ENCODE measurements at regions not wholly inside any gene's neighbourhood (a gene's known extent, or its start where the extent isn't known, plus 50 kb on each side); places are given as distances from the start of the nearest gene placed in this dataset.

- TF ChIP-seq TAF1 (IDR thresholded peaks at IDR 0.05; ENCODE audit: borderline replicate concordance, insufficient read depth, low read length) = no peak
- TF ChIP-seq FOXP2 (optimal IDR thresholded peaks at IDR 0.05; ENCODE audit: borderline replicate concordance, extremely low read depth, extremely low read length, insufficient read depth) = no peak
- TF ChIP-seq, protein P1, sequence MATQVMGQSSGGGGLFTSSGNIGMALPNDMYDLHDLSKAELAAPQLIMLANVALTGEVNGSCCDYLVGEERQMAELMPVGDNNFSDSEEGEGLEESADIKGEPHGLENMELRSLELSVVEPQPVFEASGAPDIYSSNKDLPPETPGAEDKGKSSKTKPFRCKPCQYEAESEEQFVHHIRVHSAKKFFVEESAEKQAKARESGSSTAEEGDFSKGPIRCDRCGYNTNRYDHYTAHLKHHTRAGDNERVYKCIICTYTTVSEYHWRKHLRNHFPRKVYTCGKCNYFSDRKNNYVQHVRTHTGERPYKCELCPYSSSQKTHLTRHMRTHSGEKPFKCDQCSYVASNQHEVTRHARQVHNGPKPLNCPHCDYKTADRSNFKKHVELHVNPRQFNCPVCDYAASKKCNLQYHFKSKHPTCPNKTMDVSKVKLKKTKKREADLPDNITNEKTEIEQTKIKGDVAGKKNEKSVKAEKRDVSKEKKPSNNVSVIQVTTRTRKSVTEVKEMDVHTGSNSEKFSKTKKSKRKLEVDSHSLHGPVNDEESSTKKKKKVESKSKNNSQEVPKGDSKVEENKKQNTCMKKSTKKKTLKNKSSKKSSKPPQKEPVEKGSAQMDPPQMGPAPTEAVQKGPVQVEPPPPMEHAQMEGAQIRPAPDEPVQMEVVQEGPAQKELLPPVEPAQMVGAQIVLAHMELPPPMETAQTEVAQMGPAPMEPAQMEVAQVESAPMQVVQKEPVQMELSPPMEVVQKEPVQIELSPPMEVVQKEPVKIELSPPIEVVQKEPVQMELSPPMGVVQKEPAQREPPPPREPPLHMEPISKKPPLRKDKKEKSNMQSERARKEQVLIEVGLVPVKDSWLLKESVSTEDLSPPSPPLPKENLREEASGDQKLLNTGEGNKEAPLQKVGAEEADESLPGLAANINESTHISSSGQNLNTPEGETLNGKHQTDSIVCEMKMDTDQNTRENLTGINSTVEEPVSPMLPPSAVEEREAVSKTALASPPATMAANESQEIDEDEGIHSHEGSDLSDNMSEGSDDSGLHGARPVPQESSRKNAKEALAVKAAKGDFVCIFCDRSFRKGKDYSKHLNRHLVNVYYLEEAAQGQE (IDR thresholded peaks at IDR 0.05; ENCODE audit: insufficient read depth in 1 of 2, low read depth in 2 of 2, low read length in 2 of 2) = no peak
- no peak for TF ChIP-seq POLR2AphosphoS5 (IDR thresholded peaks at IDR 0.05; ENCODE audit: low read depth, low read length)
Measured at GRCh38 chr14:100955201-100955600, 51.7 kb upstream of the RTL1 start.

DNA sequence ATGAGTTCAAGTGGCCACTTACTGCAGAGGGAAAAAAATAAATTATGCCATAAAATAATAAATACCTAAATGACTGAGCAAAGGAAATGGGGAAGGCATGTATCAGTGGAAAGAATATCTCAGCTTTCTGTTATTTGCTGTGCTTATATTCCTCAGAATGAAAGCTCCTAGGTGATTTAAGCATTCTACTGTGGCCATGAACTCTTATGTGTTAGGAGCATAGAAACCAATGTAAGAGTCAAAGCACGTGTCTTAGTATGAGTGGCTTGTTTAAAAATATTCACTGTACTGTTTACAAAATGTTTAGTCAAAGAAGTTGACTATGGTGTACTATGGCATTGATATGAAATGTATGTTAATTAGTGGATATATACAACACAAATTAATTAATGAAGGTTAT lies 59.0 kb upstream of the RTL1 start:
- TF ChIP-seq TAF1 (IDR thresholded peaks at IDR 0.05; ENCODE audit: borderline replicate concordance, insufficient read depth, low read length) (no peak), SIN3A (IDR thresholded peaks at IDR 0.05; ENCODE audit: borderline replicate concordance, insufficient read depth, low read length) (no peak), FOXP2 (optimal IDR thresholded peaks at IDR 0.05; ENCODE audit: borderline replicate concordance, extremely low read depth, extremely low read length, insufficient read depth) (no peak), POLR2AphosphoS5 (IDR thresholded peaks at IDR 0.05; ENCODE audit: low read depth, low read length) (no peak)
- TF ChIP-seq, protein P1 (IDR thresholded peaks at IDR 0.05; ENCODE audit: insufficient read depth in 1 of 2, low read depth in 2 of 2, low read length in 2 of 2) = no peak

DNA sequence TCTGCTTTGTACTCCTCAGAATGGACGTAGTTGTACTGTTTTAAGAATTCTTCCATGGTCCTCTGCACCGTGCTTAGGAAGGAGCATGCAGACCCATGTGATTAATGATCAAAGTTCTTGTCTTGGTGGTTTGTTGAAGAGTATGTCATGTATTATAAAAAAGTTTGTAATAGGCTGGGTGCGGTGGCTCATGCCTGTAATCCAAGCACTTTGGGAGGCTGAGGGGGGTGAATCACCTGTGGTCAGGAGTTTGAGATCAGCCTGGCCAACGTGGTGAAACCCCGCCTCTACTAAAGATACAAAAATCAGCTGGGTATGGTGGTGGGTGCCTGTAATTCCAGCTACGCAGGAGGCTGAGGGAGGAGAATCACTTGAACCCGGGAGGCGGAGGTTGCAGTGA lies 61.8 kb upstream of the RTL1 start:
- TF ChIP-seq FOXP2 (optimal IDR thresholded peaks at IDR 0.05; ENCODE audit: borderline replicate concordance, extremely low read depth, extremely low read length, insufficient read depth) = no peak
- TF ChIP-seq SIN3A (IDR thresholded peaks at IDR 0.05; ENCODE audit: borderline replicate concordance, insufficient read depth, low read length) = no peak

- TF ChIP-seq POLR2AphosphoS5 (IDR thresholded peaks at IDR 0.05; ENCODE audit: low read depth, low read length) = no peak
- no peak for TF ChIP-seq SIN3A (IDR thresholded peaks at IDR 0.05; ENCODE audit: borderline replicate concordance, insufficient read depth, low read length)
- TF ChIP-seq, protein P1 (IDR thresholded peaks at IDR 0.05; ENCODE audit: insufficient read depth in 1 of 2, low read depth in 2 of 2, low read length in 2 of 2) = no peak
- no peak for TF ChIP-seq FOXP2 (optimal IDR thresholded peaks at IDR 0.05; ENCODE audit: borderline replicate concordance, extremely low read depth, extremely low read length, insufficient read depth)
- no peak for TF ChIP-seq TAF1 (IDR thresholded peaks at IDR 0.05; ENCODE audit: borderline replicate concordance, insufficient read depth, low read length)
Measured at GRCh38 chr14:100967178-100967577, 63.7 kb upstream of the RTL1 start.

- TF ChIP-seq, protein P1 (IDR thresholded peaks at IDR 0.05; ENCODE audit: insufficient read depth in 1 of 2, low read depth in 2 of 2, low read length in 2 of 2) = no peak
- TF ChIP-seq SIN3A (IDR thresholded peaks at IDR 0.05; ENCODE audit: borderline replicate concordance, insufficient read depth, low read length) (no peak), FOXP2 (optimal IDR thresholded peaks at IDR 0.05; ENCODE audit: borderline replicate concordance, extremely low read depth, extremely low read length, insufficient read depth) (no peak), POLR2AphosphoS5 (IDR thresholded peaks at IDR 0.05; ENCODE audit: low read depth, low read length) (no peak), TAF1 (IDR thresholded peaks at IDR 0.05; ENCODE audit: borderline replicate concordance, insufficient read depth, low read length) (no peak)
Measured at GRCh38 chr14:100967930-100968329, 64.4 kb upstream of the RTL1 start.

All from PFSK-1 (cell line).